ENCODE measurements at regions not wholly inside any gene's neighbourhood (a gene's known extent, or its start where the extent isn't known, plus 50 kb on each side); places are given as distances from the start of the nearest gene placed in this dataset.
A peak's percentile ranks its signal among the peaks of the same experiment; 100 is the strongest.
"Not testable (repeated sequence)": the region's sequence is repeated elsewhere in the genome, so short reads cannot be mapped to it uniquely, and the experiment has no call there.

DNA sequence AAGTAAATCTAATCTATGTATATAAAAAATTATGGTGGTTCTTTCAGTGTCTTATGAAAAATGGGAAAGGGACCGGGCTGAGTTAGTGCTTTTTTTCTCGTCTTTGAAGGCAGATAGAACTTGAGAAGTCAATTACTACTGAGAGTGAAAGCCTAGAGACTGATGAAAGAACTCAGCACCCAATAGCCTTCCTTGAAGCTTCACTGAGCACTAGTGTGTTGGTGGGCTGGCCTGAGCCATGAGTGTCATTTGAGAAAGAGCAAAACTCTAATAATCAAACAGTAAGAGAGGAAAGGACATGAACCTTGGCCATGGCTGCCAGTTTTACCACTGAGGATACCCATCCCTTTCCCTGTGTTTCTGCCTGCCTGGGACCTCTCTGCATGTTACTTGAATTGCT is 428.3 kb upstream of the RASGRP1 start:
- TF ChIP-seq, protein P1, sequence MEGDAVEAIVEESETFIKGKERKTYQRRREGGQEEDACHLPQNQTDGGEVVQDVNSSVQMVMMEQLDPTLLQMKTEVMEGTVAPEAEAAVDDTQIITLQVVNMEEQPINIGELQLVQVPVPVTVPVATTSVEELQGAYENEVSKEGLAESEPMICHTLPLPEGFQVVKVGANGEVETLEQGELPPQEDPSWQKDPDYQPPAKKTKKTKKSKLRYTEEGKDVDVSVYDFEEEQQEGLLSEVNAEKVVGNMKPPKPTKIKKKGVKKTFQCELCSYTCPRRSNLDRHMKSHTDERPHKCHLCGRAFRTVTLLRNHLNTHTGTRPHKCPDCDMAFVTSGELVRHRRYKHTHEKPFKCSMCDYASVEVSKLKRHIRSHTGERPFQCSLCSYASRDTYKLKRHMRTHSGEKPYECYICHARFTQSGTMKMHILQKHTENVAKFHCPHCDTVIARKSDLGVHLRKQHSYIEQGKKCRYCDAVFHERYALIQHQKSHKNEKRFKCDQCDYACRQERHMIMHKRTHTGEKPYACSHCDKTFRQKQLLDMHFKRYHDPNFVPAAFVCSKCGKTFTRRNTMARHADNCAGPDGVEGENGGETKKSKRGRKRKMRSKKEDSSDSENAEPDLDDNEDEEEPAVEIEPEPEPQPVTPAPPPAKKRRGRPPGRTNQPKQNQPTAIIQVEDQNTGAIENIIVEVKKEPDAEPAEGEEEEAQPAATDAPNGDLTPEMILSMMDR (IDR thresholded peaks at IDR 0.05; ENCODE audit: low read depth, low read length) = no peak
- no peak for DNase-seq (ENCODE audit: low read depth in 2 of 2)
- H3K4me3 ChIP-seq (replicated peaks in 1 of 2; ENCODE audit: low read depth in 2 of 2, low read length in 2 of 2) = no peak overlapping the region

- DNase-seq (ENCODE audit: low read depth in 2 of 2) = peak in 1 of 2 donors; percentile 66
- TF ChIP-seq, protein P1 (IDR thresholded peaks at IDR 0.05; ENCODE audit: low read depth, low read length) = no peak
- H3K4me3 ChIP-seq (replicated peaks in 1 of 2; ENCODE audit: low read depth in 2 of 2, low read length in 2 of 2) = no peak overlapping the region
Observed at GRCh38 chr15:38994310-38994709, 429.7 kb upstream of the RASGRP1 start.

DNA sequence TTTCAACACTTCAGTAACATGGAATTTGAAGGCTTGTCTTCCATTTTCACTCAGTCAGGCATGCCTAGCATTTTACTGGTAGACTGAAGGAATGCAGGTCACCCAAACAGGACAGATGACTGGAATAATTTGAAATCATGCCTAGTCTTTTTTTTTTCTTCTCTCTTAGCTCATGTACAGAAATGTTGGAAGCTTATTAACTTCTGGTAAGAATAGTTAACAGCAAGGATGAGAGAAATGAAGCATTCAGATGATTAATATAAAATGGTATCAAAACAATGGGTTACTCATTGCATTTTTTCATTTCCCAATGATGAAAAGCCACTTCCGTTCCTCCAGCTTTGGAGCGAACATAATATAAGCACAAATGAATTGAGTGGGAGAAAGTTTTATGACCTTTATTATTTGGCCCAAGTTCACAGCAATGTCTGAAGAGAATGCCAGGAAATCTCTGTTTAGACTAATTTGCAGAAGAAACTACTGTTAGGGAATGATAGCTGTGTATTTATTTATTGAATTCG is 431.6 kb upstream of the RASGRP1 start:
- TF ChIP-seq, protein P1 (IDR thresholded peaks at IDR 0.05; ENCODE audit: low read depth, low read length) = no peak
- H3K4me3 ChIP-seq (replicated peaks in 1 of 2; ENCODE audit: low read depth in 2 of 2, low read length in 2 of 2) = no peak overlapping the region

GRCh38 chr15:38997841-38998240 is 433.2 kb upstream of the RASGRP1 start:
- DNase-seq (ENCODE audit: low read depth in 2 of 2) = no peak
- TF ChIP-seq, protein P1 (IDR thresholded peaks at IDR 0.05; ENCODE audit: low read depth, low read length) = no peak

More for the DNA sequence above, 431.6 kb upstream of the RASGRP1 start:
- peak; percentile 93 to 95 for DNase-seq (ENCODE audit: low read depth in 2 of 2)

GRCh38 chr15:39000008-39000734 is 435.6 kb upstream of the RASGRP1 start:
- DNase-seq (ENCODE audit: low read depth in 2 of 2) = no peak
- H3K4me3 ChIP-seq (replicated peaks in 1 of 2; ENCODE audit: low read depth in 2 of 2, low read length in 2 of 2) = no peak overlapping the region
- TF ChIP-seq, protein P1 (IDR thresholded peaks at IDR 0.05; ENCODE audit: low read depth, low read length) = no peak

More at GRCh38 chr15:38997841-38998240, 433.2 kb upstream of the RASGRP1 start:
- H3K4me3 ChIP-seq (replicated peaks in 1 of 2; ENCODE audit: low read depth in 2 of 2, low read length in 2 of 2) = no peak overlapping the region

GRCh38 chr15:39009740-39010139 is 445.1 kb upstream of the RASGRP1 start:
- no peak overlapping the region for H3K4me3 ChIP-seq (replicated peaks in 1 of 2; ENCODE audit: low read depth in 2 of 2, low read length in 2 of 2)
- no peak for DNase-seq (ENCODE audit: low read depth in 2 of 2)
- TF ChIP-seq, protein P1 (IDR thresholded peaks at IDR 0.05; ENCODE audit: low read depth, low read length) = no peak

- DNase-seq (ENCODE audit: low read depth in 2 of 2); H3K4me3 ChIP-seq (replicated peaks in 1 of 2; ENCODE audit: low read depth in 2 of 2, low read length in 2 of 2): not testable (repeated sequence)
Observed at GRCh38 chr15:39011066-39011465, 446.5 kb upstream of the RASGRP1 start.

Measured in cardiac fibroblast (primary cell).